ENCODE measurements at regions not wholly inside any gene's neighbourhood (a gene's known extent, or its start where the extent isn't known, plus 50 kb on each side); places are given as distances from the start of the nearest gene placed in this dataset.

DNA sequence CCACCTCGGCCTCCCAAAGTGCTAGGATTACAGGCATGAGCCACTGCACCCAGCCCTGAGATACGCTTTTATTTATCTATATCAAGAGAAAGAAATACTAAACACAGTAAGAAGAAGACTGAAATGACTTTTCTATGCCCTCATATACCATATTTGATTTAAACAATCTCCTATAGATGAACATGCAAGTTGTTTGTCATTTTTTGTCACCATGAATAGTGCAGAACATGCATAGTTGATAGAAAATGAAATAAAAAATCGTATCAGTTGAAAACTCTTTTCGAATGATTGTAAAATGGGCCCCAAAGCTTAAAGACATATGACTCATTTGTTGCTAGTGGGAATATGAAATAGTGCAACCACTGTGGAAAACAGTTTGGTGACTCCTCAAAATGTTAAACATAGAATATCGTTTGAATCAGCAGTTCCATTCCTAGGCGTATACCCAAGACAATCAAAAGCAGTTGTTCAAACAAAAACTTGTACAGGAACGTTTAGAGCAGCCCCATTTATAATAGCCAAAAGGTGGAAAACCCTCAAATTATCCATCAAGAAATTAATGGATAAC is 61.4 kb upstream of the ANKH start:
- TF ChIP-seq POLR2A (IDR thresholded peaks at IDR 0.05) (no peak), CTCF (IDR thresholded peaks at IDR 0.05 in 8 of 11, conservative IDR thresholded peaks at IDR 0.05 in 3 of 11) (no peak), POLR2AphosphoS5 (IDR thresholded peaks at IDR 0.05) (no peak)
- Histone ChIP-seq H3K9me3 (no peaks in the 10 kb centered on the region), H3K27ac (no peak overlapping the region), H3K4me3 (no peak overlapping the region), H3K36me3 (no peaks in the 10 kb centered on the region), H3K4me1 (peaks cover 0 to 15% (median 4%) of the 10 kb centered on the region in 6 donors), H3K27me3 (replicated peaks in 1 of 7) (no peaks in the 10 kb centered on the region)
- DNase-seq: no peak
- intact Hi-C loops (cut with DNase I; ENCODE audit: low total_unique reads): no loop called here
- 75 to 89% (median 80%) methylated on average over 7 of the region's 7 CpGs for WGBS, 5 donors

DNA sequence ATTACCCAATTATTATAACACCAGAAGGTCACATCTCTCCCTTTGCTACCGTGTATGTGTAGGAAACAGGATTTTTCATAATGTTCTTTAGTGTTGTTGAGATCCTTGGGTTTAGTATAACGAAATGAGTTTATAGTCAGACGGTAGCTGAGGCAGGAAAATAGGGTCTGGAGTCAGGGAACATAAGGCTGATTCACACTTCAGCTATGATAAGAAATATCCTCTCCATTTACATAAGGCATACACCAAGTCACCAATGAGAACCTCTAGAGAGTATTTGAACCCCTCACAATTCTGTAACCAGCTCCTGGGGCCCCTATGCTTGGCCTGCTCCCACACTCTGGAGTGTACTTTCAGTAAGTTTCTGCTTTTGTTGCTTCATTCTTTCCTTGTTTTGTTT is 58.9 kb upstream of the ANKH start:
- WGBS, 5 donors: 78 to 94% (median 89%) methylated on average over 3 of the region's 3 CpGs
- no peak for TF ChIP-seq POLR2AphosphoS5 (IDR thresholded peaks at IDR 0.05)
- TF ChIP-seq CTCF (IDR thresholded peaks at IDR 0.05 in 8 of 11, conservative IDR thresholded peaks at IDR 0.05 in 3 of 11): no peak
- no peak for TF ChIP-seq POLR2A (IDR thresholded peaks at IDR 0.05)
- no peak overlapping the region for H3K27ac ChIP-seq
- no peaks in the 10 kb centered on the region for H3K9me3 ChIP-seq
- no peaks in the 10 kb centered on the region for H3K36me3 ChIP-seq
- H3K4me3 ChIP-seq: no peak overlapping the region
- H3K27me3 ChIP-seq (replicated peaks in 1 of 7): no peaks in the 10 kb centered on the region
- no peak for DNase-seq
- H3K4me1 ChIP-seq: peaks cover 0 to 8% (median 5%) of the 10 kb centered on the region in 6 donors
- intact Hi-C loops (cut with DNase I; ENCODE audit: low total_unique reads): no loop called here

- peaks cover 0 to 11% (median 6%) of the 10 kb centered on the region in 6 donors for H3K4me1 ChIP-seq
- no peaks in the 10 kb centered on the region for H3K9me3 ChIP-seq
- no peak for DNase-seq
- no peaks in the 10 kb centered on the region for H3K27me3 ChIP-seq (replicated peaks in 1 of 7)
- WGBS, 5 donors: 72 to 90% (median 88%) methylated on average over 5 of the region's 5 CpGs
- no peak overlapping the region for H3K27ac ChIP-seq
- no peak overlapping the region for H3K4me3 ChIP-seq
- TF ChIP-seq CTCF (IDR thresholded peaks at IDR 0.05 in 8 of 11, conservative IDR thresholded peaks at IDR 0.05 in 3 of 11): no peak
- TF ChIP-seq POLR2A (IDR thresholded peaks at IDR 0.05): no peak
- no peak for TF ChIP-seq POLR2AphosphoS5 (IDR thresholded peaks at IDR 0.05)
- intact Hi-C loops (cut with DNase I; ENCODE audit: low total_unique reads): no loop called here
- no peaks in the 10 kb centered on the region for H3K36me3 ChIP-seq
Observed at GRCh38 chr5:14929293-14930065, 57.9 kb upstream of the ANKH start.

GRCh38 chr5:14928661-14929060 is 57.1 kb upstream of the ANKH start:
- no peak for DNase-seq
- 63 to 100% (median 89%) methylated on average over 1 of the region's 1 CpG for WGBS, 5 donors
- TF ChIP-seq POLR2A (IDR thresholded peaks at IDR 0.05) (no peak), CTCF (IDR thresholded peaks at IDR 0.05 in 8 of 11, conservative IDR thresholded peaks at IDR 0.05 in 3 of 11) (no peak), POLR2AphosphoS5 (IDR thresholded peaks at IDR 0.05) (no peak)
- no peak overlapping the region for H3K27ac ChIP-seq
- H3K4me3 ChIP-seq: no peak overlapping the region
- no peaks in the 10 kb centered on the region for H3K36me3 ChIP-seq
- no peaks in the 10 kb centered on the region for H3K9me3 ChIP-seq
- intact Hi-C loops (cut with DNase I; ENCODE audit: low total_unique reads): no loop called here
- no peaks in the 10 kb centered on the region for H3K27me3 ChIP-seq (replicated peaks in 1 of 7)
- peaks cover 0 to 11% (median 6%) of the 10 kb centered on the region in 6 donors for H3K4me1 ChIP-seq

Data from spleen (tissue), 11 donors.